ENCODE measurements at regions not wholly inside any gene's neighbourhood (a gene's known extent, or its start where the extent isn't known, plus 50 kb on each side); places are given as distances from the start of the nearest gene placed in this dataset.

GRCh38 chr5:174222891-174223290 is 177.4 kb downstream of the NSG2 start:
- DNase-seq (ENCODE audit: low spot score in 2 of 2) = no peak
- intact Hi-C loops (cut with DNase I) = no loop called here
- no peaks in the 10 kb centered on the region for H3K27me3 ChIP-seq
- no peak overlapping the region for H3K27ac ChIP-seq
- H3K4me1 ChIP-seq = no peaks in the 10 kb centered on the region
- H3K4me3 ChIP-seq = no peak overlapping the region
- H3K36me3 ChIP-seq = no peaks in the 10 kb centered on the region
- TF ChIP-seq, protein P1, sequence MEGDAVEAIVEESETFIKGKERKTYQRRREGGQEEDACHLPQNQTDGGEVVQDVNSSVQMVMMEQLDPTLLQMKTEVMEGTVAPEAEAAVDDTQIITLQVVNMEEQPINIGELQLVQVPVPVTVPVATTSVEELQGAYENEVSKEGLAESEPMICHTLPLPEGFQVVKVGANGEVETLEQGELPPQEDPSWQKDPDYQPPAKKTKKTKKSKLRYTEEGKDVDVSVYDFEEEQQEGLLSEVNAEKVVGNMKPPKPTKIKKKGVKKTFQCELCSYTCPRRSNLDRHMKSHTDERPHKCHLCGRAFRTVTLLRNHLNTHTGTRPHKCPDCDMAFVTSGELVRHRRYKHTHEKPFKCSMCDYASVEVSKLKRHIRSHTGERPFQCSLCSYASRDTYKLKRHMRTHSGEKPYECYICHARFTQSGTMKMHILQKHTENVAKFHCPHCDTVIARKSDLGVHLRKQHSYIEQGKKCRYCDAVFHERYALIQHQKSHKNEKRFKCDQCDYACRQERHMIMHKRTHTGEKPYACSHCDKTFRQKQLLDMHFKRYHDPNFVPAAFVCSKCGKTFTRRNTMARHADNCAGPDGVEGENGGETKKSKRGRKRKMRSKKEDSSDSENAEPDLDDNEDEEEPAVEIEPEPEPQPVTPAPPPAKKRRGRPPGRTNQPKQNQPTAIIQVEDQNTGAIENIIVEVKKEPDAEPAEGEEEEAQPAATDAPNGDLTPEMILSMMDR (IDR thresholded peaks at IDR 0.05) = no peak
- peaks cover 0 to 7% of the 10 kb centered on the region in 2 donors for H3K9me3 ChIP-seq

DNA sequence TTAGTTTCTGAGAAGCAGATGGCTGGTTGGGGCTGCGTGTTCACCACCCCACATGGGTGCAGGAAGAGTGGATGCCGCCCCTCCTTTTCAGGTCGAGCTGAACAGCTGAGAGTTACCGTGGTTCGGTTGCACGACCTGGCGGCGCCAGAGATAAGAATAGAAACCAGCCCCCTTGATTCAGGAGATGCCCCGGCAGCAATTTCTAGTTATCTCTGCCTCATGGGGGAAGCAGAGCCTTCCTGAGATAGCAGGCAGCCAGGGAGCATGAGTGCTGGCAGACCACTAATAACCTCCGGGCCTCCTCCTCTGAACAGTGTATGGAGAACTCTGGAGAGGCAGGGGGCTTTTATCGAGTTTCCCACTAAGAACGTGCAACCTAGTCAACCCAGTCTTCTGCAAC is 177.8 kb downstream of the NSG2 start:
- DNase-seq (ENCODE audit: low spot score in 2 of 2) = no peak
- intact Hi-C loops (cut with DNase I) = no loop called here
- Histone ChIP-seq H3K36me3 (no peaks in the 10 kb centered on the region), H3K4me3 (no peak overlapping the region), H3K4me1 (no peaks in the 10 kb centered on the region), H3K27ac (no peak overlapping the region), H3K27me3 (no peaks in the 10 kb centered on the region), H3K9me3 (peaks cover 0 to 2% of the 10 kb centered on the region in 2 donors)
- TF ChIP-seq, protein P1 (IDR thresholded peaks at IDR 0.05) = no peak

DNA sequence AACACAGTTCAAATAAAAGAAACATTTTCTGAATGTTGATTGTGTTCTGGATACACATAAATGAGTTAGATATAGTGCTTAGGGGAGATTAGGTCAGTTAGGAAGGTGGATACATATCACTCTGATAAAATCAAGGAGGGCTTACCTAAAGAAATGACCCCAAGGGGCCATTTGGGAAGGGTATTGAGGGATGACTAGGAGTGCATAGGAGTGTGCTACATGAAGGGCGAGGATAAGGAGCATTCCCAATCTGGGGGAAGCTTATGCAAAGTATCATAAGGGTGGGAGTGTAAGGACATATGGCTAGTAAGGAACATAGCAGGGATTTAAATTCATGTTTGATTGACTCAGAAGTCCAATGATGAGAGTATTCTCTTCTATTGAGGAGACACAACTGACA is 183.6 kb downstream of the NSG2 start:
- H3K27ac ChIP-seq = no peak overlapping the region
- H3K9me3 ChIP-seq = no peaks in the 10 kb centered on the region
- DNase-seq (ENCODE audit: low spot score in 2 of 2) = no peak
- no peak overlapping the region for H3K4me3 ChIP-seq
- no peaks in the 10 kb centered on the region for H3K36me3 ChIP-seq
- TF ChIP-seq, protein P1 (IDR thresholded peaks at IDR 0.05) = no peak
- no peaks in the 10 kb centered on the region for H3K4me1 ChIP-seq
- H3K27me3 ChIP-seq = no peaks in the 10 kb centered on the region
- intact Hi-C loops (cut with DNase I) = no loop called here

DNA sequence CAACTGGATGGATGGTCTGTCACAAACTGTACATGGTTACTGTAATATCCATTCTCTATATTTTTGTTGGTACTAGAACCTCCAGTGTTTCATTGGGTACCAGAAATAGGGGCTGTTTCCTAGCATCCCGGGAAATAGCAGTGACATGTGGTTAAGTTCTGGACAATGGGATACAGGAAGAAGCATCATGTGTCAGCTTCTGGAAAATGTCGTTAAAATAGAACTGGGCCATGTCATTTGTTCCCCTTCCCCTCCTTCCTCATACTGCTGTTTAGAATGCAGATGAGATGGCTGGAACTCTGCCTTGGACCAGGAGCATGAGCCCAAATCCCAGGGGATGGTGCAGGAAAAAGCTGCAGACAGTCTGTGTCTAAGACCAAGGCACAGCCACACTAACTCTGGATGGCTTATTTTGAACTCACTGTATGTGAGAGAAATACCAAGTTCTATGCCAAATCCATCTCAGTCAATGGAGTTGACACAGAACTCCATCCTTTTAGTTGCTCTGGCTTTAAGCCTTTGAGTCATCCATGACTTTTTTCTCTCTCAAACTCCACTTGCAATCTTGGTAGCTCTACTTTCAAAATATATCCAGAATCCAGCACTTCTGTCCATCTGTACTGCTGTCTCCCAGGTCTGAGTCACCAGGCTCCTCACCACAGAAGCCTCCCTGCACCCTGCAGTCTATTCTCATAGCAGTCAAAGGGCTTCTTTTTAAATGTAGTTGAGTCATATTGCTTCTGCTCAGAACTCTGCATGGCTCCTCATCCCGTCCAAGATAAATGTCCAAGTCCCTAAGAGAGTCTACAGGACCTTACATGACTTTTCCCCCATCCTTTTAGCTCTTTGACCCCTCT is 184.2 kb downstream of the NSG2 start:
- no peak for DNase-seq (ENCODE audit: low spot score in 2 of 2)
- intact Hi-C loops (cut with DNase I) = no loop called here
- H3K9me3 ChIP-seq = no peaks in the 10 kb centered on the region
- TF ChIP-seq, protein P1 (IDR thresholded peaks at IDR 0.05) = no peak
- H3K27ac ChIP-seq = no peak overlapping the region
- H3K4me1 ChIP-seq = no peaks in the 10 kb centered on the region
- H3K4me3 ChIP-seq = no peak overlapping the region
- H3K27me3 ChIP-seq = no peaks in the 10 kb centered on the region
- no peaks in the 10 kb centered on the region for H3K36me3 ChIP-seq

- intact Hi-C loops (cut with DNase I) = no loop called here
- Histone ChIP-seq H3K27me3 (no peaks in the 10 kb centered on the region), H3K36me3 (no peaks in the 10 kb centered on the region), H3K4me1 (no peaks in the 10 kb centered on the region), H3K9me3 (no peaks in the 10 kb centered on the region), H3K4me3 (no peak overlapping the region), H3K27ac (no peak overlapping the region)
- TF ChIP-seq, protein P1 (IDR thresholded peaks at IDR 0.05) = no peak
- DNase-seq (ENCODE audit: low spot score in 2 of 2) = no peak
Observed at GRCh38 chr5:174231956-174232487, 186.5 kb downstream of the NSG2 start.
